Right lobe of liver (tissue), 4 donors: ENCODE measurements at regions not wholly inside any gene's neighbourhood (a gene's known extent, or its start where the extent isn't known, plus 50 kb on each side); places are given as distances from the start of the nearest gene placed in this dataset.

Experiments
- CTCF ChIP-seq, 4 donors: fragments of 200-600 bp in 3 of 4; fragments of 450-650 bp in 1 of 4; IDR thresholded peaks; one replicate each; pipeline versions ENCODE4 v1.5.1 to v1.8.0; 2016 to 2022; ENCODE audit warnings: antibody characterized with exemption in 4 of 4, mild to moderate bottlenecking in 2 of 4
- POLR2A ChIP-seq: fragments of 450-650 bp; IDR thresholded peaks from one replicate; pipeline ENCODE4 v1.6.1; 2017; ENCODE audit warnings: antibody characterized with exemption, mild to moderate bottlenecking
- donor health status: DM: no; HTN: no; CAD: no.
- donor health status: DM: no; HTN: no; CAD: no.
- donor health status: DM: no; HTN: yes; CAD: no.

DNA sequence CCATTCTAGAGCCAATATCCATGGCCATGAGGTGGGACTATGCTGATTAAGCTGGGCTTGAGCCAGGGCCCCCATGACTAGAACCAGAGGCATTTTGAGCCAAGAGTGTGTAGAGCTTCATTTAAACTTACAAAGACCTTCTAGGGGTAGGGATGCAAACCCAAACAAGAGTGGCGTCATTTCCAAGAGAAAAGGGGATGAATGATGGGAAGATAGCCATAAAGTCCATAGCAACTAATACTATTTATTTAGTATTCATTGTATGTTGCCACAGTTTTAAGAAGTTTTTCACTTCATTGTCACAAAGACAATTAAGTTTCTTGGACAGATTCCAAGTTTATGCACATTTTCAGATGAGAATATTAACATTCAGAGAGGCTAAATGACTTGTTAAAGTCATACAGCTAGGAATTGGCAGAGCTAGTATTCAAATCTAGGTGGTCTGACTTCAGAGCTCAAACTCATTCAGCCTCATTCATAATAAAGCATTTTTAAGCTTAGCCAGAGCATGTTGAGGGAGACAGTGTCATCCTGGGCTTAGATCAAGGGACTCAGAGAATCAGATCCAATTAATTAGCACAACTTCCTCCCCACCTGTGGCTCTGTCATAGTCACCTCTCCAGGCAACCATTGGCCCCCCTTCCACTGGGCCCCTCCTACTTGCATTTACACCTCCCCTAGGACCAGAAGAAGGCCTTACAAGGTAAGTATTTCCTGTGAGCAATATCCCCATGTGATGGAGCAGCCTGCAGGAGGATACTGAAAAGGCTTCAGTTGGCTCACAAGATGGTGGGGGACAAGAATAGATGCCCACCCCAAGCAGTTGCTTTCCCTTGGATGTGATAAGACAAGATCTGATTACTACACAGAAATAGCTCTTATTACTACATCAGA is 95.0 kb upstream of the PCSK1 start:
- no peak for TF ChIP-seq CTCF (IDR thresholded peaks at IDR 0.05)
- no peak for TF ChIP-seq POLR2A
